Esophagus squamous epithelium (tissue), 5 donors: ENCODE measurements at regions not wholly inside any gene's neighbourhood (a gene's known extent, or its start where the extent isn't known, plus 50 kb on each side); places are given as distances from the start of the nearest gene placed in this dataset.

ENCODE experiments used
- DNase-seq: peaks from one replicate; lab custom pipeline; 2025; lab: John Stamatoyannopoulos, UW
- H3K27ac ChIP-seq, 4 donors: fragments of 200-600 bp; sonication (generic); one replicate each; pipeline ENCODE4 v1.5.1; 2016 to 2019; ENCODE audit warnings: mild to moderate bottlenecking in 1 of 4
- H3K27me3 ChIP-seq, 4 donors: fragments of 200-600 bp; sonication (generic); 1 replicate in 3 of 4; 2 replicates in 1 of 4; pipeline versions ENCODE4 v1.5.1 to v1.6.0; 2017 to 2021; ENCODE audit warnings: antibody characterized with exemption in 1 of 4
- H3K36me3 ChIP-seq, 3 donors: fragments of 200-600 bp; sonication (generic); one replicate each; pipeline ENCODE4 v1.5.1; 2016 to 2019
- H3K4me1 ChIP-seq, 3 donors: fragments of 200-600 bp; sonication (generic); one replicate each; pipeline ENCODE4 v1.5.1; 2017 to 2019
- H3K4me3 ChIP-seq, 4 donors: fragments of 200-600 bp; sonication (generic); 1 replicate in 3 of 4; 2 replicates in 1 of 4; pipeline ENCODE4 v1.5.1; 2016 to 2019; ENCODE audit warnings: mild to moderate bottlenecking in 2 of 4, moderate library complexity in 1 of 4
- H3K9me3 ChIP-seq, 3 donors: fragments of 200-600 bp; sonication (generic); one replicate each; pipeline ENCODE4 v1.5.1; 2016 to 2019
- POLR2A ChIP-seq, 4 donors: fragments of 450-650 bp; IDR thresholded peaks; one replicate each; pipeline ENCODE4 v1.6.1; 2017; ENCODE audit warnings: antibody characterized with exemption in 4 of 4, mild to moderate bottlenecking in 4 of 4, moderate library complexity in 3 of 4
- WGBS, 2 donors: methylation state at CpG; one replicate each; pipeline ENCODE4 v1.1.5; 2018; 5-methylcytosine and 5-hydroxymethylcytosine counted together
- intact Hi-C: fragments of 100-400 bp; cut with DNase I; formaldehyde crosslinking; loops from one replicate; pipeline ENCODE4 v1.15.0; 2022
- TF ChIP-seq, protein P1 (sequence below), 6 experiments: fragments of 450-650 bp in 4 of 6; fragments of 200-600 bp in 2 of 6; sonication (generic) in 2 of 6; IDR thresholded peaks; one replicate each; pipeline ENCODE4 v1.5.1; 2016 to 2019; ENCODE audit warnings: antibody characterized with exemption in 6 of 6, mild to moderate bottlenecking in 4 of 6, moderate library complexity in 4 of 6
- donor health status: DM: yes; HTN: yes; CAD: no.

DNA sequence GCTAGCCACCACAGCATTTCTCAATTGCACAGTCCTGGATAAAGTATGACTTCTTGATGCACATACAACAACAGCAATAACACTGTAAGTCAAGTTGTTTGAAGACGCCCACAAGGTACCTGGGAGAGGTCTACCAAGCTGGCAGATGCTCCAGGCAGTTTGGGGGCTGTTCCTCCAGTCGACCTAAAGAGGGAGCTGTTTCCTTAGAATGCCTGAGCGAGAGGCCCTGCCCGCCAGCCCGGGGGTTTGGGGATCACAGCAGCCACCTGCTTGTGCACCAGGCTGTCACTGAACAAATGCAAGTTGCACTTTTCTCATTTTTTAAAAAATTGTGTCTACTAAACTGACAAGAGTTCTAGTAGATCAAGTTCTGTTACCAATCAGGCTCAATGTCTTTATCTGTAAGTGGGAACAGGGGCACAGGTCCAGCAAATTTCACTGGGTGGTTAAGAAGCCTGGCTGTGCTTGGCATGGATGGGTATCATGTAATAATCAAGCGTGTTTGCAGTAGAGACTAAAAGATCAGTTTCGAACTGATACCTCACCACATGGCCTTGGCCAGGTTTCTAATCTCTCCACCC lies 193.8 kb upstream of the ADO start:
- peaks cover 0 to 7% (median 0%) of the 10 kb centered on the region in 4 donors for H3K27me3 ChIP-seq
- H3K27ac ChIP-seq: no peak overlapping the region
- TF ChIP-seq, protein P1, sequence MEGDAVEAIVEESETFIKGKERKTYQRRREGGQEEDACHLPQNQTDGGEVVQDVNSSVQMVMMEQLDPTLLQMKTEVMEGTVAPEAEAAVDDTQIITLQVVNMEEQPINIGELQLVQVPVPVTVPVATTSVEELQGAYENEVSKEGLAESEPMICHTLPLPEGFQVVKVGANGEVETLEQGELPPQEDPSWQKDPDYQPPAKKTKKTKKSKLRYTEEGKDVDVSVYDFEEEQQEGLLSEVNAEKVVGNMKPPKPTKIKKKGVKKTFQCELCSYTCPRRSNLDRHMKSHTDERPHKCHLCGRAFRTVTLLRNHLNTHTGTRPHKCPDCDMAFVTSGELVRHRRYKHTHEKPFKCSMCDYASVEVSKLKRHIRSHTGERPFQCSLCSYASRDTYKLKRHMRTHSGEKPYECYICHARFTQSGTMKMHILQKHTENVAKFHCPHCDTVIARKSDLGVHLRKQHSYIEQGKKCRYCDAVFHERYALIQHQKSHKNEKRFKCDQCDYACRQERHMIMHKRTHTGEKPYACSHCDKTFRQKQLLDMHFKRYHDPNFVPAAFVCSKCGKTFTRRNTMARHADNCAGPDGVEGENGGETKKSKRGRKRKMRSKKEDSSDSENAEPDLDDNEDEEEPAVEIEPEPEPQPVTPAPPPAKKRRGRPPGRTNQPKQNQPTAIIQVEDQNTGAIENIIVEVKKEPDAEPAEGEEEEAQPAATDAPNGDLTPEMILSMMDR (IDR thresholded peaks at IDR 0.05): peak in 5 of 6 experiments; percentile 30 to 65 (median 47)
- no peak for TF ChIP-seq POLR2A (IDR thresholded peaks at IDR 0.05)
- intact Hi-C loops: loop anchor here (10.0 kb wide), 1 partner anchor 204 kb away; the partner anchor contains the start of gene EGR2
- no peaks in the 10 kb centered on the region for H3K4me1 ChIP-seq
- H3K4me3 ChIP-seq: no peak overlapping the region
- WGBS, 2 donors: 32 to 33% methylated on average over 4 to 7 of the region's 7 CpGs
- no peak for DNase-seq
- no peaks in the 10 kb centered on the region for H3K36me3 ChIP-seq
- no peaks in the 10 kb centered on the region for H3K9me3 ChIP-seq

GRCh38 chr10:62613424-62613823 lies 191.1 kb upstream of the ADO start:
- no peak for DNase-seq
- TF ChIP-seq POLR2A (IDR thresholded peaks at IDR 0.05): no peak
- TF ChIP-seq, protein P1 (IDR thresholded peaks at IDR 0.05): no peak
- H3K27ac ChIP-seq: no peak overlapping the region
- H3K27me3 ChIP-seq: peaks cover 0 to 7% (median 0%) of the 10 kb centered on the region in 4 donors
- no peak overlapping the region for H3K4me3 ChIP-seq
- no peaks in the 10 kb centered on the region for H3K9me3 ChIP-seq
- intact Hi-C loops: loop anchor here (10.0 kb wide), 1 partner anchor 201 kb away; the partner anchor contains the start of gene EGR2
- no peaks in the 10 kb centered on the region for H3K36me3 ChIP-seq
- no peaks in the 10 kb centered on the region for H3K4me1 ChIP-seq
- 48 to 57% methylated on average over 6 of the region's 6 CpGs for WGBS, 2 donors

DNA sequence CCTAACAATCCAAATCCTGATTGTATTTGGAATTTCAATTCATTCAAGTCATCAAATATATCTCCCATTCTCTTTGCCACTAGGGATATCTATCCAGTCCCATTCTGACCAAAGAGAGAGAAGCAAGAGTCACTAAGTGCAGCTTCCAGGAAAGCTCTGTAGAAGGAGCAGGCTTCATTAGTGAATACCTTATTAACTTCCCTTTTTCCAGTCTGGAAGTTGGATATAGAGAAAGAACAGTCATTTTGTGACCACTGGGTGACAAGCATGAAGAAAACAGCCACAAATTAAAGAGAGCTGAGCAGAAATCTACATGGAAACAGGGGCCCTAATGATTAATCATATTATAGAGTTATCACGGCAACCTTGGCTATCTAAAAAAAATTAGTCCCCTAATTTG lies 190.7 kb upstream of the ADO start:
- Histone ChIP-seq H3K4me3 (no peak overlapping the region), H3K4me1 (no peaks in the 10 kb centered on the region), H3K9me3 (no peaks in the 10 kb centered on the region), H3K27me3 (peaks cover 0 to 7% (median 0%) of the 10 kb centered on the region in 4 donors), H3K36me3 (no peaks in the 10 kb centered on the region), H3K27ac (no peak overlapping the region)
- DNase-seq: no peak
- 93 to 96% methylated on average over 1 of the region's 1 CpG for WGBS, 2 donors
- TF ChIP-seq, protein P1 (IDR thresholded peaks at IDR 0.05): no peak
- no peak for TF ChIP-seq POLR2A (IDR thresholded peaks at IDR 0.05)
- intact Hi-C loops: loop anchor here (10.0 kb wide), 1 partner anchor 201 kb away; the partner anchor contains the start of gene EGR2

DNA sequence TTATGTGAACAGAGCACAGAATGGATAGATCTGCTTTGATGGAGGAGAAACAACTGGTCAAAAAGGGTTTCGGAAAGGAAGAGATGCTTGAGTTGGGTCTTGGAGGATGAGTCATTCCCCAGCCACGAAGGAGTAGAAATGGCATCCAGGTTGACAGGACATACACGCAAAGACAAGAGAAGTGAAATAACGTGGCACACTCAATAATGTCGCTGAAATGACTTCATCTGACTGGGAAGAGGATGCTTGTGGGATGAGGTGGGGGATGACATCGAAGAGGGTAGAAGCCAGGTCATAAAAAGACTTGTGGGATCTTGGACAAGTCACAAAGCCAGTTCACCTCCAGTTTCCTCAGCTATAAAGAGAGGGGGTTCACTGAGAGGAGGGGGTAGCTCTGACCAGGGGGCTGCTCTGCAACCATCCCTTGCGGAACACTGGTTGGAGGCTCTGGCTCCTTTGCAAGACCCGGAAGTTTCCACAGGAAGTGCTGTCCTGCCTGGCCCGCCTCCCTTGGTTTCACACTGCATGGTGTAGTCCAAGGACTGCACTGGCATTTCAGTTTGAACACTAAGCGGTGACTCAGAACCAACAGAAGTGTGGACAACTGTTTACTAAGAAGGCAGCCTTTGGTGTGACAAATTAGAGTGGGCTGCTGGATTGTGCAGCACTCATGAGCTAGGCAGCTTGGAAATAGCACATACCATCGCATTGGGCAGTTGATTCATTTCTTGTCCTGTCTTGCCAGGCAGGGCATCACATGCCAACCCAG lies 189.9 kb upstream of the ADO start:
- no peak overlapping the region for H3K27ac ChIP-seq
- peaks cover 0 to 3% (median 0%) of the 10 kb centered on the region in 4 donors for H3K27me3 ChIP-seq
- TF ChIP-seq POLR2A (IDR thresholded peaks at IDR 0.05): no peak
- TF ChIP-seq, protein P1 (IDR thresholded peaks at IDR 0.05): no peak
- DNase-seq: no peak
- H3K36me3 ChIP-seq: no peaks in the 10 kb centered on the region
- no peak overlapping the region for H3K4me3 ChIP-seq
- 65 to 69% methylated on average over 7 to 10 of the region's 11 CpGs for WGBS, 2 donors
- intact Hi-C loops: loop anchor here (10.0 kb wide), 1 partner anchor 200 kb away; the partner anchor contains the start of gene EGR2
- H3K9me3 ChIP-seq: no peaks in the 10 kb centered on the region
- H3K4me1 ChIP-seq: no peaks in the 10 kb centered on the region
